ENCODE measurements at regions not wholly inside any gene's neighbourhood (a gene's known extent, or its start where the extent isn't known, plus 50 kb on each side); places are given as distances from the start of the nearest gene placed in this dataset.

- DNase-seq (ENCODE audit: low read depth, low spot score) (no peak), FAIRE-seq (no peak), ATAC-seq (peak; percentile 84)
- no peaks in the 10 kb centered on the region; the same call in 1 of the 2 replicates for H3K4me1 ChIP-seq (ENCODE audit: control insufficient read depth, insufficient read depth, low read length)
- ChIA-PET CTCF (interaction anchor here (1.5 to 2.4 kb wide), 2 partner anchors 26 to 77 kb away, joined by 3 to 10 read pairs; no protein-coding TSS in a partner anchor), POLR2A (interaction anchor here (1.3 to 2.2 kb wide), 3 partner anchors 11 to 14 kb away, joined by 3 to 11 read pairs (median 4); no protein-coding TSS in a partner anchor), SMC1A (ENCODE audit: uncharacterized antibody, unreplicated experiment) (interaction anchor here (0.7 to 4.0 kb wide), 10 partner anchors 9 to 125 kb away, joined by 3 to 19 read pairs (median 3); no protein-coding TSS in a partner anchor), RAD21 (ENCODE audit: unreplicated experiment) (interaction anchor here (0.7 to 2.2 kb wide), 8 partner anchors 11 to 320 kb away, joined by 3 to 12 read pairs (median 4); no protein-coding TSS in a partner anchor)
- no peaks in the 10 kb centered on the region for H3K27me3 ChIP-seq (replicated peaks in 1 of 2; ENCODE audit: control insufficient read depth in 2 of 2, insufficient read depth in 2 of 2, low read length in 1 of 2)
- H4K20me1 ChIP-seq (ENCODE audit: control insufficient read depth, insufficient read depth), result no peaks in the 10 kb centered on the region
- no peaks in the 10 kb centered on the region; the same call in 2 of the 3 replicates for H3K9me3 ChIP-seq (replicated peaks; ENCODE audit: control insufficient read depth, insufficient read depth, low read length)
- no TSS peak for BruUV-seq (replicated peaks)
- H2AFZ ChIP-seq (ENCODE audit: control insufficient read depth, low read depth, low read length), result no peak overlapping the region
- 6% methylated on average over 1 of the region's 1 CpG for WGBS (ENCODE audit: insufficient coverage, insufficient replicate concordance, low lambda C conversion rate, missing lambda C conversion rate)
- H3K79me2 ChIP-seq (ENCODE audit: control insufficient read depth, insufficient read depth, low read length), result no peaks in the 10 kb centered on the region
- intact Hi-C loops (cut with micrococcal nuclease; ENCODE audit: unreplicated experiment) (no loop called here), in situ Hi-C loops (cut with MboI) (no loop called here)
- no peak overlapping the region for H3K4me3 ChIP-seq
- no peak overlapping the region for H3K9ac ChIP-seq (ENCODE audit: control insufficient read depth, insufficient read depth, low read length)
- no peak overlapping the region for H3K4me2 ChIP-seq (ENCODE audit: control insufficient read depth, insufficient read depth)
- H3K36me3 ChIP-seq (ENCODE audit: control insufficient read depth in 2 of 2, insufficient read depth in 2 of 2, low read length in 1 of 2), result no peaks in the 10 kb centered on the region
- H3K27ac ChIP-seq (ENCODE audit: control insufficient read depth, insufficient read depth), result no peak overlapping the region
- TF ChIP-seq MTA2 (IDR thresholded peaks at IDR 0.05; ENCODE audit: low read depth) (peak; percentile 65), MEF2B (IDR thresholded peaks at IDR 0.05; ENCODE audit: partially characterized antibody, poor library complexity, severe bottlenecking) (no peak), DPF2 (IDR thresholded peaks at IDR 0.05) (peak; percentile 84), RB1 (IDR thresholded peaks at IDR 0.05; ENCODE audit: borderline replicate concordance) (no peak), IKZF2 (IDR thresholded peaks at IDR 0.05) (peak; percentile 76 to 79), SKIL (IDR thresholded peaks at IDR 0.05; ENCODE audit: low read depth, poor library complexity, severe bottlenecking) (peak; percentile 27), BHLHE40 (IDR thresholded peaks at IDR 0.05; ENCODE audit: borderline replicate concordance in 1 of 2, low read depth in 2 of 2, low read length in 1 of 2) (peak; percentile 41 to 60; a peak in 2 of 4 replicates), JUNB (IDR thresholded peaks at IDR 0.05) (peak; percentile 79), RUNX3 (IDR thresholded peaks at IDR 0.05; ENCODE audit: low read length) (peak; percentile 45; the same call in 1 of the 2 replicates), CREB1 (IDR thresholded peaks at IDR 0.05; ENCODE audit: low read depth) (peak; percentile 85), BMI1 (IDR thresholded peaks at IDR 0.05; ENCODE audit: borderline replicate concordance) (peak; percentile 29; the same call in 1 of the 2 replicates), NFIC (IDR thresholded peaks at IDR 0.05; ENCODE audit: low read depth, low read length) (peak; percentile 69; the same call in 1 of the 2 replicates), MAX (IDR thresholded peaks at IDR 0.05; ENCODE audit: low read depth, low read length) (0 out of 2 replicates have a peak, but pooled peaks have one; percentile 33), ZNF384 (IDR thresholded peaks at IDR 0.05; ENCODE audit: borderline replicate concordance, low read depth, low read length) (no peak), ATF7 (IDR thresholded peaks at IDR 0.05; ENCODE audit: low read depth) (peak; percentile 95)
- TF ChIP-seq, protein P1, sequence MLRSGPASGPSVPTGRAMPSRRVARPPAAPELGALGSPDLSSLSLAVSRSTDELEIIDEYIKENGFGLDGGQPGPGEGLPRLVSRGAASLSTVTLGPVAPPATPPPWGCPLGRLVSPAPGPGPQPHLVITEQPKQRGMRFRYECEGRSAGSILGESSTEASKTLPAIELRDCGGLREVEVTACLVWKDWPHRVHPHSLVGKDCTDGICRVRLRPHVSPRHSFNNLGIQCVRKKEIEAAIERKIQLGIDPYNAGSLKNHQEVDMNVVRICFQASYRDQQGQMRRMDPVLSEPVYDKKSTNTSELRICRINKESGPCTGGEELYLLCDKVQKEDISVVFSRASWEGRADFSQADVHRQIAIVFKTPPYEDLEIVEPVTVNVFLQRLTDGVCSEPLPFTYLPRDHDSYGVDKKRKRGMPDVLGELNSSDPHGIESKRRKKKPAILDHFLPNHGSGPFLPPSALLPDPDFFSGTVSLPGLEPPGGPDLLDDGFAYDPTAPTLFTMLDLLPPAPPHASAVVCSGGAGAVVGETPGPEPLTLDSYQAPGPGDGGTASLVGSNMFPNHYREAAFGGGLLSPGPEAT (IDR thresholded peaks at IDR 0.05; ENCODE audit: low read depth), result peak; percentile 80
- TF ChIP-seq, protein P2, sequence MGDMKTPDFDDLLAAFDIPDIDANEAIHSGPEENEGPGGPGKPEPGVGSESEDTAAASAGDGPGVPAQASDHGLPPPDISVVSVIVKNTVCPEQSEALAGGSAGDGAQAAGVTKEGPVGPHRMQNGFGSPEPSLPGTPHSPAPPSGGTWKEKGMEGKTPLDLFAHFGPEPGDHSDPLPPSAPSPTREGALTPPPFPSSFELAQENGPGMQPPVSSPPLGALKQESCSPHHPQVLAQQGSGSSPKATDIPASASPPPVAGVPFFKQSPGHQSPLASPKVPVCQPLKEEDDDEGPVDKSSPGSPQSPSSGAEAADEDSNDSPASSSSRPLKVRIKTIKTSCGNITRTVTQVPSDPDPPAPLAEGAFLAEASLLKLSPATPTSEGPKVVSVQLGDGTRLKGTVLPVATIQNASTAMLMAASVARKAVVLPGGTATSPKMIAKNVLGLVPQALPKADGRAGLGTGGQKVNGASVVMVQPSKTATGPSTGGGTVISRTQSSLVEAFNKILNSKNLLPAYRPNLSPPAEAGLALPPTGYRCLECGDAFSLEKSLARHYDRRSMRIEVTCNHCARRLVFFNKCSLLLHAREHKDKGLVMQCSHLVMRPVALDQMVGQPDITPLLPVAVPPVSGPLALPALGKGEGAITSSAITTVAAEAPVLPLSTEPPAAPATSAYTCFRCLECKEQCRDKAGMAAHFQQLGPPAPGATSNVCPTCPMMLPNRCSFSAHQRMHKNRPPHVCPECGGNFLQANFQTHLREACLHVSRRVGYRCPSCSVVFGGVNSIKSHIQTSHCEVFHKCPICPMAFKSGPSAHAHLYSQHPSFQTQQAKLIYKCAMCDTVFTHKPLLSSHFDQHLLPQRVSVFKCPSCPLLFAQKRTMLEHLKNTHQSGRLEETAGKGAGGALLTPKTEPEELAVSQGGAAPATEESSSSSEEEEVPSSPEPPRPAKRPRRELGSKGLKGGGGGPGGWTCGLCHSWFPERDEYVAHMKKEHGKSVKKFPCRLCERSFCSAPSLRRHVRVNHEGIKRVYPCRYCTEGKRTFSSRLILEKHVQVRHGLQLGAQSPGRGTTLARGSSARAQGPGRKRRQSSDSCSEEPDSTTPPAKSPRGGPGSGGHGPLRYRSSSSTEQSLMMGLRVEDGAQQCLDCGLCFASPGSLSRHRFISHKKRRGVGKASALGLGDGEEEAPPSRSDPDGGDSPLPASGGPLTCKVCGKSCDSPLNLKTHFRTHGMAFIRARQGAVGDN (IDR thresholded peaks at IDR 0.05), result peak; percentile 63; the same call in 1 of the 2 replicates
These were observed 474.8 kb downstream of the SHISA9 start for GRCh38 chr16:13376174-13376573.
